ENCODE measurements at regions not wholly inside any gene's neighbourhood (a gene's known extent, or its start where the extent isn't known, plus 50 kb on each side); places are given as distances from the start of the nearest gene placed in this dataset.

DNA sequence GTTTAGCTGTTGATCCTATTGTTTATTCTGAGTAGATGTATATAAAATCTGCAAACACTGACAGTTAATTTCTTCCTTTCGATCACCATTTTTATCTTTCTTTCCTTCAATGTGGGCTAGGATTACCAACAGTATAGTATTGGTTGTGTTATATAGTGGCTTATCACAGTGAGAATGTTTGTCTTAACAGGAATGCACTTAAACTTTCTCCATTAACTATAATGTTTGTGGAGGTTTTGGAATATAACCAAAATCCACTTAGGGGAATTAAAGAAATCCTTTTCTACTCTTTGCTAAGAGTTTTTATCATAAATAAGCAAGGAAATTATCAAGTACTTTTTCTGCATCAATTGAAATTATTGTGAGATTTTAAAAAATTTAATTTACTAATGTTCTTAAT lies 244.6 kb downstream of the LACC1 start:
- Mint-ChIP-seq H3K27ac (no peak overlapping the region), H3K27me3 (ENCODE audit: low read depth) (no peaks in the 10 kb centered on the region), H3K36me3 (ENCODE audit: insufficient read depth in 1 of 3, low read depth in 3 of 3) (peaks cover 3 to 14% (median 3%) of the 10 kb centered on the region in 3 experiments; a peak in 5 of 7 replicates), H3K9me3 (peaks cover 12 to 14% of the 10 kb centered on the region in 2 experiments; a peak in 4 of 5 replicates), H3K4me3 (no peak overlapping the region), H3K4me1 (peaks cover 0 to 2% of the 10 kb centered on the region in 2 experiments; a peak in 2 of 4 replicates)
- no peak overlapping the region for H4K8ac ChIP-seq (replicated peaks; ENCODE audit: insufficient read length, low read depth, low read length)
- no peaks in the 10 kb centered on the region for H3K79me2 ChIP-seq (ENCODE audit: insufficient read depth, low read length)
- no CpG with 5 or more reads among the region's 1 CpG for WGBS (ENCODE audit: extremely low coverage, insufficient read length, low lambda C conversion rate)
- H3K56ac ChIP-seq (ENCODE audit: insufficient read length, low read depth, low read length) = no peak overlapping the region
- H2AK5ac ChIP-seq (ENCODE audit: insufficient read length, low read length) = no peak overlapping the region
- H3K23me2 ChIP-seq (ENCODE audit: insufficient read length, low read depth, low read length, poor library complexity, severe bottlenecking) = no peaks in the 10 kb centered on the region
- no peaks in the 10 kb centered on the region for H3K79me1 ChIP-seq (ENCODE audit: insufficient read depth, low read depth, low read length, poor library complexity, severe bottlenecking)
- no peak overlapping the region for H3K27ac ChIP-seq (ENCODE audit: insufficient read length, low read depth, low read length)
- no peak overlapping the region for H2BK12ac ChIP-seq (ENCODE audit: insufficient read length, low read depth, low read length)
- H3K23ac ChIP-seq (ENCODE audit: insufficient read length, low read depth, low read length) = no peak overlapping the region
- no peak overlapping the region for H4K5ac ChIP-seq (ENCODE audit: insufficient read length, low read depth, low read length)
- TF ChIP-seq CTCF (conservative IDR thresholded peaks at IDR 0.05) = no peak
- no peak overlapping the region for H2AFZ ChIP-seq (ENCODE audit: low read length)
- H3K18ac ChIP-seq (ENCODE audit: insufficient read length, low read depth, low read length) = no peak overlapping the region
- H2BK15ac ChIP-seq (ENCODE audit: low read depth, low read length) = no peak overlapping the region
- H4K91ac ChIP-seq (ENCODE audit: insufficient read length, low read depth, low read length) = no peak overlapping the region
- no peak overlapping the region for H3K4ac ChIP-seq (ENCODE audit: low read depth, low read length)
- H2BK20ac ChIP-seq (ENCODE audit: low read depth, low read length, poor library complexity, severe bottlenecking) = no peak overlapping the region
- H2BK120ac ChIP-seq (ENCODE audit: low read depth, low read length, poor library complexity, severe bottlenecking) = no peak overlapping the region
- H3K4me2 ChIP-seq (ENCODE audit: insufficient read depth, insufficient read length, low read length) = no peak overlapping the region
- H3T11ph ChIP-seq (ENCODE audit: low read length) = no peak overlapping the region
- H2BK5ac ChIP-seq (ENCODE audit: insufficient read length, low read length) = no peak overlapping the region
- H3K14ac ChIP-seq (ENCODE audit: insufficient read depth, low read length) = no peak overlapping the region
- H3K4me1 ChIP-seq (ENCODE audit: insufficient read depth, low read length) = no peaks in the 10 kb centered on the region
- H3K27me3 ChIP-seq (ENCODE audit: insufficient read depth, low read length) = no peaks in the 10 kb centered on the region
- DNase-seq = no peak
- no peak overlapping the region for H3K9ac ChIP-seq (ENCODE audit: extremely low read depth, insufficient read length, low read length)
- H3K9me3 ChIP-seq (ENCODE audit: control insufficient read depth, low read depth, low read length) = no peaks in the 10 kb centered on the region
- H4K20me1 ChIP-seq (ENCODE audit: control insufficient read depth, insufficient read depth, insufficient read length) = no peaks in the 10 kb centered on the region

Data from H9 (cell line).